ENCODE measurements at regions not wholly inside any gene's neighbourhood (a gene's known extent, or its start where the extent isn't known, plus 50 kb on each side); places are given as distances from the start of the nearest gene placed in this dataset.
"Not testable (repeated sequence)": the region's sequence is repeated elsewhere in the genome, so short reads cannot be mapped to it uniquely, and the experiment has no call there.

DNA sequence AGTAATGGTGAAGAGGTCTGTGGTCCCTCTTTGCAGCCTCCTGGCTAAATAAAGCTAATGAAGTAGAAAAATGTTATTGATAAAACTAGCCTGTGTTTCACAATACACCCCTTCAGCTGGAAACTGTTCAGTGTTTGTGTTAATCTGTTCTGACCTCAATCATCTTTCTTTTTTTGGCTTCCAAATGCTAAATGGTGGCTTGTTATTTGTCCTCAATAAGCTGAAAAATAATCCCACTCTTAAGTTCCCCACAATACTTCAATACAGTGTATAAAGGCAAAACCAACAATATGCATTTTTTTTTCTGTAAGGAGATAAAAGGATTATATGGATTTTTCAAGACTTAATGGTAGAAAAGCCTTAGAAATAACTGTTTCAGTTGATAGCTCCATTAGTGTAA, 560.5 kb downstream of the TUSC1 start:
- CTCF ChIA-PET, result no interaction called here
- POLR2A ChIA-PET, result no interaction called here

DNA sequence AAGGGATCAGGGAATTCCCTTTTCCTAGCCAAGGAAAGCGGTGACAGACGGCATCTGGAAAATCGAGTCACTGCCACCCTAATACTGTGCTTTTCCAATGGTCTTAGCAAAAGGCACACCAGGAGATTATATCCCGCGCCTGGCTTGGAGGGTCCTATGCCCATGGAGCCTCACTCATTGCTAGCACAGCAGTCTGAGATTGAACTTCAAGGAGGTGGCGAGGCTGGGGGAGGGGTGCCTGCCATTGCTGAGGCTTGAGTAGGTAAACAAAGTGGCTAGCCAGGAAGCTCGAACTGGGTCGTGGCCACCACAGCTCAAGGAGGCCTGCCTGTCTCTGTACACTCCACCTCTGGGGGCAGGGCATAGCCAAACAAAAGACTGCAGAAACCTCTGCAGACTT, 556.5 kb upstream of the IZUMO3 start:
- CTCF ChIA-PET, POLR2A ChIA-PET: not testable (repeated sequence)

DNA sequence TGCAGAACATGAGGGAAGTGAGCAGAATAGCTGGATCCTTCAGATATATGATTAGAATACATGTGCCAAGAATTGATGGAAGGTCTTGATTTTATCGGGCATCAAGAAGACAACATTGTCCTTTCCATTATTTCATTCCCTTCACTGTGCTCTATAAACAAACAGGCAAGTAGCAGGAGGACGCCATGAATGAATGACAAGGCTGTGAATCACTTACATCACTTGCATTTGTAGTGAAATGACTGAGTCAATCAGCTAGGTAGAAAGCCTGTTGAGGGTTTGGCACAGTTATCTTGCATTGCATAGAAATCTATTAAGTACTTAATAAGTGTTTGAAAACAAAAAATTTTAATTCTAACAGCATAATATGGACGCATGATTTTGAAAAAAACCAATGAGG, 548.8 kb upstream of the IZUMO3 start:
- ChIA-PET POLR2A (no interaction called here), CTCF (no interaction called here)

DNA sequence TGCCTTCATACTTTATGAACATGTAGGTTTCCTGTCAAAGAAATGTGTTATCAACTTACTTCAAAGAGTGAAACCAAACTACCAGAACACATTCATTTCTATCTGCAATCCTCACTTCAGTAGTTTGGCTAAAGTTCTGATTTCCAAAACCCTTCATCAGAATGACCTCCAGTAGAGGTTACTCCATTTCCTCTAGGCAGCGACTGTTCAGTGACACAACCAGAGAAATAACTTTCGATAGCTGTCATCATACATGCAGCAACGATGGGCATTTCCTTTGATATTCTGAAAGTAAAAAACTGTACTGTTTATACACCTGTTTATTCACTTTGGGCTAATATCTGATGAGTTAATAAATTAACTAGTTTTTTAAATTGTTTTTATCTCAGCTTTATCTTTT, 532.5 kb upstream of the IZUMO3 start:
- ChIA-PET POLR2A (no interaction called here), CTCF (no interaction called here)

DNA sequence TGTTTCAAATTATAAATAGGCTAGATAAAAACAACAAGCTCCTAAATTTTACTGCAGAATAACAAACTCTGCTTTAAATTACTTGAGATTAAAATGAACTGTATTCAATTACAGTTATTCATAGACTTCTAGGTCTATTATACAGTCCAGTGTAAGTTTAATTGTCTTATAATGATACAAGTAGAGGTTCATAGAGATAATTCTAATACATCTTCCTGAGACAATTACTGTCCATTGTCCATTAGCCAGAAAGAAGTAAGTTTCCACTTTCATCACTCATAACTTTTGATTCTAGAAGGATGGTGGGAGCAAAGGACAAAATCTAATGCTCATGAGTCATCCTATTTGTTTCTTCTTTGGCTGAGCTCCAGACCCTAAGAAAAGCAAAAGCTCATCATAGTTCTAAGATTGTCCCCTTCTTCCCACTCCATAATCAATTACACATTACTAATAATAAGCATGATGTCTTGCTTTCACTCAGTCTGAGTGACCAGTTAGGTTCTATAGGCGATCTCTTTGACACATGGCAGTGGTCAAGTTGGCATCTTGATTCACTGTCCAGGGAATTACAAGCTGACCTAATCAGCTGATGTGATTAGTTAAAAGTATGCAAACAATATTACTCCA, 502.5 kb upstream of the IZUMO3 start:
- ChIA-PET POLR2A (no interaction called here), CTCF (no interaction called here)

DNA sequence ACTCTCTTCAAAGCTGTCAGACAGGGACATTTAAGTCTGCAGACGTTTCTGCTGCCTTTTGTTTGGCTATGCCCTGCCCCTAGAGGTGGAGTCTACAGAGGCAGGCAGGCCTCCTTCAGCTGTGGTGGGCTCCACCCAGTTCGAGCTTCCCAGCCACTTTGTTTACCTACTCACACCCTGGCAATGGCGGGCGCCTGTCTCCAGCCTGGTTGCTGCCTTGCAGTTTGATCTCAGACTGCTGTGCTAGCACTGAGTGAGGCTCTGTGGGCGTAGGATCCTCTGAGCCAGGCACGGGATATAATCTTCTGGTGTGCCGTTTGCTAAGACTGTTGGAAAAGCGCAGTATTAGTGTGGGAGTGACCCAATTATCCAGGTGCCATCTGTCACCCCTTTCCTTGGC, 499.8 kb upstream of the IZUMO3 start:
- POLR2A ChIA-PET, CTCF ChIA-PET: not testable (repeated sequence)

DNA sequence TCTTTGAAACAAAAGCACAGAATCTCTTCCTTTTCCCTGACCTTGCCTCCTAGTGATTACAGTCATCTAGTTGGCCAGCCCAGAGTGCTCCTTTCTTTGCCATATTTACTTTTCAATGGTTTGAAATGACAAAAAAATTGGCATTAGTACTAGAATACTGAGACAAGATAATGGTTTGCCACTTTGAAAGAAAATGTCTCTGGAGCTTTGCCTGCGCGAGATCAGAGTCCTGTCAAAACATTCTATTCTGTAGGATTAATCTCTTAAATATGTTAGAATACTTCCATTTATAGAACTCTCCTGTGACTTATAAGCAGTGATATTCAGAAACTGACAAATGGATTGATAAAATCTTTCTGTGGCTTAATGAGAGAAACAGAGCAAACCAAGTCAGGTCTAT, 484.0 kb upstream of the IZUMO3 start:
- CTCF ChIA-PET, result no interaction called here
- POLR2A ChIA-PET, result no interaction called here

DNA sequence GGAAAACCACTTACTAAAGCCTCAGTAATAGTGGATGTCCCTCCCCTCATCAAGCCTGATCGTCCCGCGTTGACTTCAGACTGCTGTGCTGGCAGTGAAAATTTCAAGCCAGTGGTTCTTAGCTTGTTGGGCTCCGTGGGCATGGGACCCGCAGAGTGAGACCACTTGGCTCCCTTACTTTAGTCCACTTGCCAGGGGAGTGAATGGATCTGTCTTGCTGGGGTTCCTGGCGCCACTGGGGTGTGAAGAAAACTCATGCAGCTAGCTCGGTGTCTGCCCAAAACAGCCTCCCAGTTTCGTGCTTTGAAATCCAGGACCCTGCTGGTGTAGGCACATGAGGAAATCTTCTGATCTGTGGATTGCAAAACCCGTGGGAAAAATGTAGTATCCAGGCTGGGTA, 480.0 kb upstream of the IZUMO3 start:
- POLR2A ChIA-PET, result no interaction called here
- CTCF ChIA-PET, result no interaction called here

DNA sequence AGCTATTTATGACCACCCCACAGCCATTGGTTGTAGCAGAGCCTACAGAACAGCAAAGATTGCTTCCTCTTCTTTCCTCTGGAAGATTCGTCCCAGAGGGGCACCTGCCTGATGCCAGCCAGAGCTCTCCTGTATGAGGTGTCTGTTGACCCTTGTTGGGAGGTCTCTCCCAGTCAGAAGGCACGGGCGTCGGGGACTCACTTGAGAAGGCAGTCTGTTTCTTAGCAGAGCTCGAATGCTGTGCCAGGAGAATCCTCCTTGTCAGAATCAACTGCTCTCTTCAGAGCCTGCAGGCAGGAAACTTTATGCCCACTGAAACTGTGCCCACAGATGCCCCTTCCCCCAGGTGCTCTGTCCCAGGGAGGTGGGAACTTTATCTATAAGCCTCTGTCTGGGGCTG, 479.5 kb upstream of the IZUMO3 start:
- ChIA-PET CTCF (no interaction called here), POLR2A (no interaction called here)

DNA sequence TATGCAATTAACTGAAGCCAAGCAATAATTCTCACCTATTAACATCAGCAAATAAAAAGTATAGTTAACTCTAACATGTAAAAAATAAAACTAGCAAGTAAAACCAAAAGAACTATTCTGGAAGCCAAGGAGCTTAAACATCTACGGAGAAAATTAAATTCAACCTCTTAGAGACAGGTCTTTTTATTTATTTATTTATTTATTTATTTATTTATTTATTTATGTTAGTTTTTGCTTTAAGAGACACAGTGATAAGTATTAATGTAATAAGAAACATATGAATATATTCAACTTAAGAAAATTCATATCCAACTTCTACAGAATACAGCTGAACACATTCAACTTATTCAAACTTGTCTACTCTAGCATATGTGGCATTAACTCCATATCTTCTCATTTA, 472.1 kb upstream of the IZUMO3 start:
- ChIA-PET POLR2A (no interaction called here), CTCF (no interaction called here)

DNA sequence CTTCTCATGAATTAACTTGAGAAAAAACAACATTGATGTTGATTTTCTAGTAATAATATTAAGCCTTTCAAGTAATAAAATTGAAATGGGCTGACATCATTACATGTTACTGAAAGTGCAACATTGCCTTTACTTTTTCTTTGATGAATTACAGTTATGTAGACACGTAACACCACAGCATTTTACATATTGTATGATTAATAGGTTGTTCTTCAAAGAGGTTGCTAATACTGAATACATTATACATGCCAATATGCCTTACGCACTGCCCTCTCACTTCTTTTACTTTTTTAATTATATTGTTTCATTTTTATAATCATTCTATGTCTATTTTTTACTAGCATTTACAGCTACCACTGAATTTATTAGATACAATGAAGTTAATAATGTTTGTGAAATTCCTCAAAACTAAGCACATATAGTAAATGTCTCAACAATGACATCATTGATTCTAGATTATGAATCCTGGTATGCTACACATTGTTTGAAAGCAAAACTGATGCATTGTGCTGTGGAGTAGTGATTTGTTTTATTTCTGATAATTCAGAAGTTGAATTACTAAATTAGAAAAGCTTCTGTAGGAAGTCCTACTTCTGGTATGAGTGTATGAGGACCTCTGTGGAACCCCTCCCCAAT, 464.4 kb upstream of the IZUMO3 start:
- CTCF ChIA-PET, result no interaction called here
- POLR2A ChIA-PET, result no interaction called here

DNA sequence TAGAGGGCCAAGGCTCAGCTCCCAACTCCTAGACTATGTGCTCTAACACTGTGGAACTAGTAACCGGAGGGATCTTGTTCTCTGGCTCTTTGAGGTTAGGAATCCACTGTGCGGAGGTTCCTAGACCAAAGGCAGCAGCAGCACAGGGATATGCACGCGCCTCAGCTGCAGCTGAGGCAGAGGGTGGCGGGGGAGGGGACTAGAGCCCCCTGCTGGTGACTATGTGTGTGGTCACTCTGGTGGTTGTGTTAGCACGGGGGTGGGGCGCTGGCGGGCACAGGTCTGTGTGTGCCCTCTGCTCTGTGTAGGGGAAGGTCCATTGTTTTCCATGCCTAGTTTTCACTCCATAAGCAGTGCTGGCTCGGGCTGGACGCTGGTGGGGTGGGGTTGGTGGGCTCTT, 458.0 kb upstream of the IZUMO3 start:
- POLR2A ChIA-PET, result no interaction called here
- CTCF ChIA-PET, result no interaction called here

DNA sequence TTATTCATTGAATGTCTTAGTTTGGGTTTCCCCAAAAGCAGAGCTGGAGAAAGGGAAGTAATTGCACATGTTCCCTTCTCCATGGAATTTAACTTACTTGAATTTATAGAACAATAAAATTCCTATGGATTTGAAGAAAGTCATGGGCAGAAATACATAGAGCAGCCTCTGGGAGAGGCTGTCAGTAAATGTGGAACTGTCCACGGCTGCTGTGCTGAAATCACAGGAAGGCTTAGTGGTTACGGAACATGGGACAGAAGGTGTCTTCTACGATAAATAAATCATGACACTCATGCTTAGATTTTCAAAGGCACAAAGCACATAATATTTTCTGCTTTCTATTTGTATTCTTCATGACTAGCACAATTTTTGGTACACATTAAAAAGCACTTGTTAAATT, 440.6 kb upstream of the IZUMO3 start:
- ChIA-PET POLR2A (no interaction called here), CTCF (no interaction called here)

DNA sequence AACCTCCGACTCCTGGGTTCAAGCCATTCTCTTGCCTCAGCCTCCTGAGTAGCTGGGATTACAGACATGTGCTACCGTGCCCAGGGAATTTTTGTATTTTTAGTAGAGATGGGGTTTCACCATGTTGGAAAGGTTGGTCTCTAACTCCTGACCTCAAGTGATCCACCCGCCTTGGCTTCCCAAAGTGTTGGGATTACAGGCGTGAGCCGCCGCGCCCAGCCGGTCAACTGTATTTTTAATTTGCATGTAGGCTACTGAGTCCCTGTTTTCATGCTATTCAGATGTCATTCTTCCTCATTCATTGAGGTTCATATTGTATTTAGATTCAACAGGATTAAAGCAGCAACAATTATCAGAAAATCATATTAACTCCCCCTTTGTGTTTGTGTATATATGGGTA, 425.1 kb upstream of the IZUMO3 start:
- CTCF ChIA-PET, POLR2A ChIA-PET: not testable (repeated sequence)

DNA sequence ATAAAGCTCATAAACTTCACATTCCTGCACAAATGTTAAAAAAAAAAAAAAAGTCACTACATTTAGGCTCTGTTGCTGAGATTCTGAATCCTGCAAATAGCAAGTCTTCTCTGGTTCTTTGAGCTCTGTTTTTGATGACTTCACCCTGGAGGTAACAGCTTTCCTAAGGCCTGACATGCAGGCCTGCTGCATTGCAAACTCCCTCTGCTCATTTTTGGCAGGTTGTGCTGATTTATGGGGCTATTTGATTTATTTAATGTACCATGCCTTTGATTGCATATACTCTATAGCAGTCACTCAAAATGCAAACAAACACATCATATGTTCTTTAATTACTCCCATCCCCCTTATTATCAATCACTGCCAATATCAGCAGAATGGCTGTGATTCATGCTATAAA, 416.1 kb upstream of the IZUMO3 start:
- POLR2A ChIA-PET, result no interaction called here

DNA sequence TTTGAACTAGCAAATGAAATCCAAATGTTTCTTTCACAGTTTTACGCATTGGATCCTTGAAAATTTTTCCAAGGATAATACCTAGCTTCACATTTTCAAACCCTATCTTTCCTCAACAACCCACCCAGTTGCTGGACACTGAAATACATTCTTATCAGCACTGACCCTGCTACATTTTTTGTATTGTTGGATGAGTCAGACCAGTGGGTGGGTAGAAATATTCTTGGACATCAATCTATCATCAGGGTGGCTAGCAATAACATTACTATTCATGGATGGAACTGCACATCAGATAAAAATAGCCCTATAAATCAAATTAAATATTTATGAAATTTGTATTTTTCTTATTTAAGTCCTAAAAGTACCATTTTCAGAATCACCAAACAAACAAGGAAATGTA, 407.4 kb upstream of the IZUMO3 start:
- ChIA-PET POLR2A (no interaction called here), CTCF (no interaction called here)

More for the DNA sequence above, 416.1 kb upstream of the IZUMO3 start:
- CTCF ChIA-PET, result no interaction called here

DNA sequence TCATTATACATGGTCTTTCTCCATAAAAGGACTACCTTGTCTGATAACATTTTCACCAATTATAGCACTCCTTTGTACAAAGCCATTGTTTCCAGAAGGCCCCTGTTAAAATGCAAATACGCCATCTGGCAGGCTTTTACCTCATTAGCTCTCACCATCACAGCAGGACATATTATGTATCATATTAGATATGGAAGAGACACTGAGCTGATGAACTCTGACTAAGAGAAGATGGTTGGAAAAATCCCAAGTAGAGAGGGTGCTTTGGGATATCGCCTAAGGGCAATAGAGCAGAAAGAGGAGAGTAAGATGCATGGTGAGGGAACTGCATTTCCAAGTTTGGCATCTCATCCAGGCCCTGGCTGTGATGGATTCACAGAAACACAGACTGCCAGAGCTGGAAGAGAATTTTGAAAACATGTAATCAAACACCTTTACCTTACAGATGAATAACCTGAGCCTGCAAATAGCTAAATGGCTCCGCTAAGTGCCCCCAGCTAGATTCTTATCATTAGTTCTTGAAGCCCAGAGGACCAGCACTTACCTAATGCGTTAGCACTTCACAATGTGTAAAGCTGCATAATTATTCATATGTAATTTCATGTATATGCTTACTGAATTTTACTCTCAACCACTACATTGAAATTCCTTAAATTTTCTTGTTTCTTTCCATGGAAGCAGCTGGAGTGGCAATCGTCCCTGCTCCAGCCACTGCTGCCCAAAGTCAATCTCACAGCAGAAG, 393.6 kb upstream of the IZUMO3 start:
- POLR2A ChIA-PET, result no interaction called here
- CTCF ChIA-PET, result no interaction called here

DNA sequence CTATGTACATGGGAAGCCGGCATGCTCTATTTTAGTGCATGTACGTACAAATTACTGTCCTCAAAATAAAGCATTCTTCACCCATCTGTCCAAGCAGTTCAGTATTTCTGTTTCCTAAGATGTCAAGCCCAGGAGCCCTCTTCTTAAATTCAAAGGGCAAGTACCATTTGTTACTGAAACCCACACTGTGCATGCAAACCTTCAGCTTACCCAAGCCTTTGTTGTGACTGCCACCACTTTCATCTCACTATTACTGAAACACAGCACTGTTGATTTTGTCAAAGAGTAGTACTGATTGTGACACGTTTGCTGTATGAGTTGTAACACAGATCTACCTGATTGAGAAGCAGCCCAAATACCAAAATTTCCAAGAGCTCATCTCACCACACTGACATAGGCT, 390.4 kb upstream of the IZUMO3 start:
- ChIA-PET CTCF (no interaction called here), POLR2A (no interaction called here)

DNA sequence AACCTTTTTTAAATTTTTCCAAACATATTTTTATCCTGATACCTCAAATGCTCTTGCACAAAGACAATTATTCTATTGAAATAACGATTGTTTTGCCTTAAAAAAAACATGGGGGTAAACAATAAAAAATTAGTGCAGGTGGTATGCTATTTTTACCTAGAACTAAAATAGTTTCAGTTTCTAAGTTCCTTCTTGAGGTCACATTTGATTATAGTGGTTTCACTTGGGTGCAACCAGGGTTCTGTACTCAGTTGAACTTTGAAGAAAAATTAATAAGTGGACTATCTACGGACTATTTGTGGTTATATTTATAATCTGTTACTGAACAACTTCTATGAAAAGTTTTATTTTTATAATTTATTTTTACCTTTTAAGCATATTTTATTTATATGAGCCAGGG, 387.1 kb upstream of the IZUMO3 start:
- CTCF ChIA-PET, result no interaction called here
- POLR2A ChIA-PET, result no interaction called here

DNA sequence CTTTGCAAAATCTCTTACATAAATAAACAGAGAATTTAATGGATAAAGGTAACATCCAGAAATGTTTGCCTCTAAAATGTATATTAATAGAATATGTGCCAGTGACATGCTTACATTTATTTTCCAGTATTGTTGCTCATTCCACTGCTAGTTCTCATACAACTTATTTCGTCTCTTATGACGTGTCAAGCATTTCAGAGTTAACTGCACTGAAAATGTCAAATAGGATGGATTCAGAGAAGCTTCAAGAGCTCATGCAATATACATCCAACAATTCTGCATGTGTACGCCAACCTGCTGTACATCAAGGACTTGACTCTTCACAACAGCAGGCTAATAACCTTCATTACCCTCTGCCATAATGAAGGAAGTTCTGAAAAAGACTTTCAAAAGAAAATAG, 386.2 kb upstream of the IZUMO3 start:
- ChIA-PET POLR2A (no interaction called here), CTCF (no interaction called here)

DNA sequence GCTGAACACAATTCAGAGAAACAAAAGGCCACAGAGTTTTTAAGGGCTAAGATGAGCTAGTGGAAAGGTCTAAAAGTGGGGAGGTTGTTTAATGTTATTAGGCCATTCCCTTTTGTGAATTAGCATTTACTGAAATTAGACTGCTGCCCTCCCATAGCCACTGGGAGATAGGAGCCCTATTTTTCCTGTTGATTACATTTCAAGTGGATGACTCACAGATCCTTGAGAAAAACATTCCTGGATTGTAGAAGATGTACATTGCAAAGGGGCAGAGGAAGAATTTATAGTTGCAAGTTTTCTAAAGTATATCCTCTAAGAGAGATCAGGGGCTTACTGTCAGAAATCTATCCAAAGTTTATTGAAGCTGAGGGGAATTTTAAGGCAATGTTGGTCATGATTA, 367.1 kb upstream of the IZUMO3 start:
- CTCF ChIA-PET, result no interaction called here
- POLR2A ChIA-PET, result no interaction called here

DNA sequence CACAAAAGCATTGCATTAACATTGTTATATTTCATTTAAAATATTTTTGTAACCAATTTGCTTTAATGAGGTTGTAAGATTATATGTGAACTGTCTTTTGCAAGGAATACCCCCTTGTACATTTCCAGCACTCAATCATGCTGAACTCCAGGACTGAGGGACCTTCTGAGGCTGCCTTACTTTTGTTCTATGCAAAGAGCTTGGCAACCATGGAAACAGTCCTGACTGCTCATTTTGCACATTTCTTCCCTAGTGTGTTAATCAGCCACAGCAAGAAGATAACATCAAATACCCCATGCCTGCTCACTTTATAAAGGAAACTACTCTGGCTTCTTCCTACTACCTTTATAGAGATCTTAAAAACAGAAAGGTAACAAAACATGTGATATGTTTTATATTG, 355.6 kb upstream of the IZUMO3 start:
- POLR2A ChIA-PET, result no interaction called here

More for the DNA sequence above, 355.6 kb upstream of the IZUMO3 start:
- CTCF ChIA-PET, result no interaction called here
